ENCODE measurements at regions not wholly inside any gene's neighbourhood (a gene's known extent, or its start where the extent isn't known, plus 50 kb on each side); places are given as distances from the start of the nearest gene placed in this dataset.

DNA sequence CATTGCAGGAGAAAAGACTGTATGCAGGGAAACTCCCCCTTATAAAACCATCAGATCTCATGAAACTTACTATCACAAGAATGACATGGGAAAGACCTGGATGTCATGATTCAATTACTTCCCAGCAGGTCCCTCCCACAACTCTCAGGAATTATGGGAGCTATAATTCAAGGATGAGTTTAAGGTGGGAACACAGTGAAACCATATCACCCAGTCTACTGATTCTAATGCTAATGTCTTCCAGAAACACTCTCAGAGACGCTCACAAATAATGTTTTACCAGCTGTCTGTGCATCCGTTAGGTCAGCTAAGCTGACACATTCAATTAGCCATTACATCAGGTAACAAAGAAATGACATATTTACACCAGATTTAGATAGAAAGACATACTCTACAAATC lies 637.9 kb downstream of the NLGN4Y start:
- DNase-seq (ENCODE audit: low read depth): no peak

DNA sequence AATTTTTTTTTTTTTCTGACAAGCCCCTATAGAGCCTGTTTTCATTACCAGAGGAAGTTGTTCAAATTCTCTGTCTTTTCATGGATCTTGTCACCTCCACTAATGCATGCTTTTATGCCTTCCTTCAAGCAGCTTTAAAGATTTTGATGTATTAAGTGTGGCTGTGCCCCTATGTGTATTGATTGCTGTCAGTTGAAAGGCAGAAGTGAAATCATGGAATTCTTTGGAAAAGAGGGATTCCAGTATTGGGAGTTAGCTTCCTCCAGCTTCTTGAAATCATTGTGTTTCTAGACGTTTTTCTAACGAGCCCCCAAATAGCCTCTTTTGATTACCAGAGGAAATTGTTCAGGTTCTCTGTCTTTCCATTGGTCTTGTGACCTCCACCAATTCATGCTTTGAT lies 655.6 kb downstream of the NLGN4Y start:
- DNase-seq (ENCODE audit: low read depth): no peak

DNA sequence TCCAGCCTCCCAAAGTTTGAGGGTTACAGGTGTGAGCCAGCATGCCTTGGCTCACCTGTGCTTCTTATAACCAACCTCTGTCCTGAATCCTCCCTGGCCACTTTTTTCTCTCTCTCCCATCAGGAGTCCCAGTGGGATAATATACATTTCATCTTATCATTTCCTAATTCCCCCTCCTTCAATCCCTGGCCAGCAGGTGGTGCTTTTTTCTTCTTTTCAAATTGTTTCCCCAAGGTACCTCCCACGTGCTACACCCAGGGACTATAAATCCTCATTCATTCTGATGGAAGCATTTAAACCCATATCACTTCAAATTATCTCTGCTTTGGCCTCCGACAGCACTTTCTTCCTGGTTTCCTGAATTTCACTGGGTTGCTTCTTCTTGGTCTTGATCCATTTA lies 704.7 kb downstream of the NLGN4Y start:
- DNase-seq (ENCODE audit: low read depth): no peak

DNA sequence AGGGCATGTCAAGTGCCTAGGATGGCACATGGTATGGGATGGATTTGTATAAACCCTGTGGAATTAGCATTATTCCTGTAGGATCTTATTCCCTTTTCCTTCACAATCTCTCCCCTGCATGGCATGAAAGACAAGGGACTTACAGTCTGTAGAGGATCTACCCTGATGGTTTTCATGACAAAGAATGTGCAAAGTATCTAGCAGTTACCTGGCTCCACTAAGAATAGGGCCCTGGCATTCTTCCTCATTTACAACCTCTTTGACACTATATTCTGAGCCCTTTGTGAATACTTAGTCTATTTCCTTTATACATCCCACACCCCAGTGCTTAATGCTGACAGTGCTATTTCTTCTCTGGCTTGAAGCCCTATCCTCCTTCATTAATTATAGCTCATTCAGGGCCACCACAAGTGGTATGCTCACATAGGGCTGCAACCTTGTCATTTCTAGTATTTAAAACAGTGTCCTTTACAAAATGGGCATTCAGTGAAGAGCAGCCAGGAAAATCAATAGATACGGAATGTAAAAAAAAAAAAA lies 715.3 kb downstream of the NLGN4Y start:
- no peak for DNase-seq (ENCODE audit: low read depth)

DNA sequence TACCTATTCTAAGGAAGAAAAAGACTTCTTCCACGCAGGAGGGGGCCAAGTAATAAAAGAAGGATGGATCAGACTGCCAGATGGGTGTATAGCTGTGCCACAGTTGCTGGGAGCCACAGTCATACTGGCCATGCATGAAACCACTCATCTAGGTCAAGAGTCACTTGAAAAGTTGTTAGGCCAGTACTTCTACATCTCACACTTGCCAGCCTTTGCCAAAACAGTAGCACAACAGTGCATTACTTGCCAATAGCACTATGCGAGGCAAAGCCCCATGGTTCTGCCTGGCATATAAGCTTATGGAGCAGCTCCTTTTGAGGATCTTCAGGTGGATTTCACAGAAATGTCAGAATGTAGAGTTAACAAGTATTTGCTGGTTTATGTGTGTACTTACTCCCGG lies 735.0 kb downstream of the NLGN4Y start:
- DNase-seq (ENCODE audit: low read depth): no peak

DNA sequence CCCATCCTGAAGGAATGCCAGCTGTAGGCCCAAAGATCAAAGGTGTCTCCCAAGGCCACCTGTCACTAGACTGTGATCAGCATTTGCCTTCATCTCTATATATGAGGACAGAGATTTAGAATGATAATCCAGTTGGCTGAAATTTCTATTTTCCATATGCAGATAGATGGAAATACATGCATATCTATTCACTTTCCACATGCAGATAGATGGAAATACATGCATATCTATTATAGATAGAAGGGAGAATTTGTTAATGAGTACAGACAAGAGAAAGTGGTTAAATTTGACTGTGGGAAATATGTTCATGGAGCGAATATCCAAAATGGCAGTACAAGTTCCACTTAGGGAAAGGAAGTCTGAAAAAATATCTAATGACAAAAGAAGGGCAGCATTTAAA lies 762.2 kb downstream of the NLGN4Y start:
- DNase-seq (ENCODE audit: low read depth): no peak

DNA sequence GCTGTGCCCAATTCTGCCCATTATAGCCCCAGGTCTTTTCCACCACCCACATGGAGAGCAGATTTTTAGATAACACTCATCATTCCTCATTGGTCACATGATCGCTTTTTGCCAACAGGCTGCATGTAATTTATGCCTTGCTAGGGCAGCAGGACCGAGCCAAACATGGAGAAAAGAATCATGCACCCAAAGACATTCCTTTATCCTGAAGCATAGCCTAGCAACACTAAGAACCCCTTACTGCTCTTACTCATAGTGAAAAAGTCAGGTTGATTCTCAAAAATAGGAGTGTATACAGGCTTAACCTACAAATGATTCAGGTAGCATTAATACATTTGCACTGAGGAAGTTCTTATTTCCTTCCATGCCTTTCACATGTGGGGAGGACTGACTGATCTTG lies 765.5 kb downstream of the NLGN4Y start:
- DNase-seq (ENCODE audit: low read depth): no peak

DNA sequence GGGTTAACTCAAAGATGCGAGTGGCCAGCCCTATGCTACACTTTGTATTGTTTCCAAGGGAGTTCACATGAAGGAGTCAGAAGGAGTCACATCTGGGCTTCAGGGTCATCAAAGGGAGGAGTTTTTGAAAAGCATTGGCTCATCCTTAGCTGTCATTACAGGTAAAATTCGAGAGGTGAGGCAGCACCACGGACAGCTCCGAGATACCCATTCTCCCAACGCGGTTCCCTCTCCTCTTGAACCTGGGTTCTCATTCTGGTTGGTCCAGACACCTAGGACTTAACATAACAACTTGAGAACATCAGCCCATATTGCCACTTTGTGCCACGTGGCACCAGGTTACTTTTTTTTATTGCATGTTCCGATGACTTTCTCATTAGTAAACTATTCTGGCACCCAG lies 768.6 kb downstream of the NLGN4Y start:
- DNase-seq (ENCODE audit: low read depth): no peak

DNA sequence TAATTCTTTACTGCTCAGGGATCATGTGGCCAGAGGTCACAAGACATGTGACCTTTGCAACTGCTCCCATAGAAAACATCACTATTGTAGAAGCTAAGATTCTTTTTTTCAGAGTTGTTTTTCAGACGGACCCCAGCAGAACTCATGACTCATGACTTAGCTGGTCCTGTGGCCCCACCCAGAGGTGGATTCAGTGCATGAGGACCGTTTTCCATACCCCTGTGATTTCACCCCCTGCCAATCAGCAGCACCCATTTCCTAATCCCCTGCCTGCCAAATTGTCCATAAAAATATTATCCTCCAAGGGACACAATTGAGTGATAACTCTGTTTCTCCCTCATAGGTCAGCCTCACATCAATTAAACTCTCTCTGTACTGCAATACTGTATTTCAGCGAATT lies 777.5 kb downstream of the NLGN4Y start:
- DNase-seq (ENCODE audit: low read depth): no peak

DNA sequence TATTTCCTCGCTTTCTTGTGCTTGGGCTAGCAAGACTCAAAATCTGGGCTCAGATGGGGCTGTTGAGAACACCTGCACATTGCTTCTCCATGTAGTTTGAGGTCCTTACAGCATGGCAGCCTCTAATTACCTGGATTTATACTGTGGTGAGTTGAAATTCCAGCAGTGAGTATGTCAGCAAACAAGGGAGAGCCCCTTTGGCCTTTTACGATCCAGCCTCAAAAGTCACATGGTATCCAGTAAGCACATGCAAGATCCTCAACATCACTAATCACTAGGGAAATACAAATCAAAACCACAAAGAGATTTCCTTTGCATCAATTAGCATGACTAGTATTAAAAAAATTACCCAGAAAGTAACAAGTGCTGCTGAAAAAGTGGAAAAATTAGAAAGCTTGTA lies 787.8 kb downstream of the NLGN4Y start:
- no peak for DNase-seq (ENCODE audit: low read depth)

DNA sequence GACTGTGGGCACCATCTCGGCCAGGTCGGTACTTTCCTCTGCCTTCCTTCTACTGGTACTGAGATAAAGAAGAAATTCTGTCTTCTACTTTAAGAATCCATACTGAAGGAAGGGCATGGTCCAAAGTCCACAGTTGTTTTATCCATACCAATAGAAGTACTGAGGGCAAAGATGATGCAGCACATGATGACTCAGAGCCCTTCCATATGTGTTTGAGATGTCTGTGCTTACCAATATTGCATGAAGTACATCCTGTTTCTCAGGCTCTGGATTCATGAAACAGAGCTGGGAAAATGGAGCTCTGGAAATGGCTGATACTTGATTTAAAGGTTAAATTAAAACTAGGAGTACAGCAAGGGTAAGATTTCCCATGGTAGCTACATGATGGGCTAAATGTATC lies 799.9 kb downstream of the NLGN4Y start:
- no peak for DNase-seq (ENCODE audit: low read depth)

DNA sequence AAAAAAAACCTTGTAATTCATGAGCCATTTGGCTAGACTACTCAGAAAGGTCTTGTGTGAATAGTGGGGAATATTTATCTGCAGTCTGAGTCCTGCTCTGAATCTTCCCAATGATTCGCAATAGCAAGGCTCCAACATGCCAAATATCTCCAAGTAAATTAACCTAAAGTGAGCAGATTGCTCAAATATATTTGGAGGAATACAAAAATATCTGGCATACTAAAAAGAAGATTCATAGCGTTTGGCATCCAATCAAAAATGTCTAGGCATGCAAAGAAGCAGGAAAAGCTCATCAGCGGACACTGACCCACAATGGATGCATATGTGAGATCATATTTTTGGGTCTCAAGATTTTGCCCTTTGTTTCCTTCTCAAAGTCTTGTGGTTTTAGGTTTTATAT lies 800.9 kb downstream of the NLGN4Y start:
- DNase-seq (ENCODE audit: low read depth): no peak

DNA sequence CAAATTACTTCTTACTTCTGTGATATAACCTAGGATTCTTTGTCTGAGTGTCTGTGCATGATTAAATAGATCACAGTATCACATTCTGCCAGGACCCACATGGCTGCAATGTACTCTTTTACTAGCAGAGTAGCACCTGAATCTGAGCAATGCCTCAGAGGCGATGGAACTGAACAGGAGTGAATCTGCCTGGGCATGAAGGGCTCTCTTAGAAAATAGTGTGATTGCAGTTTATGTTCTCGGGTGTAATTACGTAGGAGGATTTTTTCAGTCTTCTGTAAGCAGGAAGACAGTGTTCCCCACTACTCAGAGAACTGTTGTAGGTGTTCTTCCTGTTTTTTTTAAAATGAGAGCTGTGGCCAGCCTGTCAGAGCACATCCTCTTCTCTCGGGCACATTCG lies 802.3 kb downstream of the NLGN4Y start:
- DNase-seq (ENCODE audit: low read depth): no peak

DNA sequence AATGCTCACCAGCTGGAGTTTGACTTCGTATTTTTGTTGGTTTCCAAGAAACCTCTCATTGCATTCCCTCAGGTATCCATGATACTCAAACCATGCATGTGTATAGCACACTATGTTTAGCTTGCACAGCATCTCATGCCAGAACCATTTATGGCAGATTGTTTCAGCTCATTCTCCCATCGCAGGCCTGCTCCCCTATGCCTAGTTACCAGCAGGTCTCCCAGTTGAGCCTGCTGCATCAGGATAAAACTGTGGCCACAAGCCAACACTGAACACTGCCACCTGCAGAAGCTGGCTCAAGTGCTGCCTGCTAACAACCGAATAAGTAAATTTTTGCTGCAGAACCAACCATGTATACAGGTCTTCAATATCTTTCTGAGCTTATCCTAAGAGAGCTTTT lies 804.5 kb downstream of the NLGN4Y start:
- no peak for DNase-seq (ENCODE audit: low read depth)

DNA sequence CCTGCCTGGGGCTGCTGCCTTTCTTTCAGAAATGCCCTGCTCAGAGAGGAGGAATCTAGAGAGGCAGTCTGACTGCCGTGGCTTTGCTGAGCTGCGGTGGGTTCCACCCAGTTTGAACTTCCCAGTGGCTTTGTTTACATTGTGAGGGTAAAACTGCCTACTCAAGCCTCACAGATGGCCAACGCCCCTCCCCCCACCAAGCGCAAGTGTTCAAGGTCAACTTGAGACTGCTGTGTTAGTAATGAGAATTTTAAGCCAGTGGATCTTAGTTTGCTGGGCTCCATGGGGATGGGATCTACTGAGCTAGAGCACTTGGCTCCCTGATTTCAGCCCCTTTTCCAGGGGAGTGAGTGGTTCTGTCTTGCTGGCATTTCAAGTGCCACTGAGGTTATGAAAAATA lies 819.2 kb downstream of the NLGN4Y start:
- DNase-seq (ENCODE audit: low read depth): no peak

DNA sequence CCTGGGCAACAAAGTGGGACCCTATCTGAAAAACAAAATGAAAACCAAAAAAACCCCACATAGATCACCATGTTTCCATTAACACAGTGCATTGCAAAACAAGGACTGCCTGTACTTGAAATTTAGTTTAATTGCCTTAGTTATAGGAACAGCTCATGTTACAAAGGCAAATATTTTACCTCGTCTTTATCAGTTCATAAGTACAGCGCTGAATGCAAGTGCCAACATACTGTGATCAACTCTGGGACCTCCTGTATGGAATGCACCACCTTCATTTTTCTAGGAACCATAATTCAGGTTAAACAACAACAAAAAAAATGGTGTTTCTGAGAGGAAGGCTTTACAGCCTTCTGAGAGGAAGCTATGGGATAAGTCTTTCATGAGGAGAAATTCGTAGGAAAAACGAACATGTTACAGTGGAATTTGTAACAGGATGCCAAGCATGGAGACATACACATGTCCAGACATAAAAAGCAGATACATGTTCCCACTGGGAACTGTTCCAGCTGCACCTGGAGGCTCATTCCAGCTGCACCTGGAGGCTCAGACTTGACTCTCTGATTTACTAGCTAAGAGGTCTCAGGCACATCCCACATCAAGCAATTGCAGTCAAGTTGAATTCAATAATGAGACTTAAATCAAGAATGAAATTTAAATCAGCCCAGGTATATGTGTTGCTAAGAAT lies 821.3 kb downstream of the NLGN4Y start:
- DNase-seq (ENCODE audit: low read depth): no peak

DNA sequence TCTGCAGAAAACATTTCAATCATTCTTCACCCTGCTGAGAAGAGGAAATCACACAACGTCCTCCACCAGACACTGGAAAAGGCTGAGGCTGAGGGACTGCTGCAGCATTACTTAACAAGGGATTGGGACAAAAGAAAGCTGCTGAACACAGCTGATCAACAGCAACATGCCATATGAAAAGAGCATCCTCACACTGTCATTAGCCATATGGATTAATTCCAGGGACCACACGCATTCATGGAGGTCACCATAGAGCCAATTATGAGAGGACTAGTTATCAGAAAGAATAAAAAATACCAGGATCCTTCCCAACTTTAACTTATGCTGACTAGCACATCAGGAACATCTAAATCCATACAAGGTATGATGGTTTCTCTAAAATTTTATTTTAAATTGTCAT lies 825.0 kb downstream of the NLGN4Y start:
- no peak for DNase-seq (ENCODE audit: low read depth)

DNA sequence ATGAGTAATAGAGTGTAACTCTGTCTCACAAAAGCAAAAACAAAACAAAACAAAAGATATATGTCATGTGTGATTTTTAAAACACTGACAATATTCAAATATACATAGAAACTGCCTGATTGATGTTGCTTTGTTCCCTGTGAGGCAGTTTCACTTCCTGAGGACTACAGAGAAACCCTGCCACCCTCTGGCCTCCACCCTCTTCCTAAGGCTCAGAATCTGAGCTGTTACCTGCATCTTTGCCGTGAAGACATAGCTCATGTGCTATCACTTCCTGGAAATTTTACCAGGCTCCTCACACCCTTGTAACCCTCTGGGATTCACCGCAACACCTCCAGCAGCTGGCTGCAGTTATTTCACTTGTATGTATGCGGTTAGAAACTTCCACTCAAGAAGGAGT lies 831.0 kb downstream of the NLGN4Y start:
- DNase-seq (ENCODE audit: low read depth): no peak

DNA sequence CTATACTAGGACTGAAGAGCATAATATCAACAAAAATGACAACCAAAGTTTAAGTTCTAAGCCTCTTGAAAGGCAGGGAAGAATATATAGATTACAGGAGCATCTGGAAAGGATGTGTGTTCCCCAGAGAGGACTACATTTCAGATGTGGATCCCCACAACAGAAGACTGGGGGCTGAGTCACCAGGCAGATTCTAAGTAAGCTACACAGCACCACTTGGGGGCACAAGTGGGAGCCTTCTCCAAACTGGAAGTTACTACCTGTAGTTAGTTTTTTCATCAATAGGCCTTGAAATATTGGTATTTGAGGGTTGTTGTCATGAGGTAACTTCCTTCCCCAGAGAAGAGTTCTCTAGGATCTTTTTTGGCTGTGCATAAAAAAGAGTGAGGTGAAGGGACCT lies 836.1 kb downstream of the NLGN4Y start:
- no peak for DNase-seq (ENCODE audit: low read depth)

DNA sequence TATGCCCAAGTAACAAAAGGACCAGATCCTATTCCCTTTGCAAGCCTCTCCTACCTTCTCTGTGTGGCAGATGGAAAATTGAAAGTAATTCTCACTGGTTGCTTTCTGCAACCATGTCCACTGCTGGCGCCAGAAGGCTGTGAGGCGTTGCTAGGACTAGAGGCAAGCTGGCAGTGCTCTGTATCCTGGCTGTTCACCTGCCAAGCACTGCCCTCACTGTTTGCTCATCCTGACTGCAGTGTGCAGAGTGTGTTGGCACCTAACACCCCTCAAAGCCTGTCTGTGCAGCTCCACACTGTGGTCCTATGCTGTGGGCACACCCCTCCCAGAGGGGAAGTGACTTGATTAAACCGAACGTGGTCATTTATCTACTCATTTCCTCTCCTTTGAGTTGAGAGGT lies 840.7 kb downstream of the NLGN4Y start:
- no peak for DNase-seq (ENCODE audit: low read depth)

DNA sequence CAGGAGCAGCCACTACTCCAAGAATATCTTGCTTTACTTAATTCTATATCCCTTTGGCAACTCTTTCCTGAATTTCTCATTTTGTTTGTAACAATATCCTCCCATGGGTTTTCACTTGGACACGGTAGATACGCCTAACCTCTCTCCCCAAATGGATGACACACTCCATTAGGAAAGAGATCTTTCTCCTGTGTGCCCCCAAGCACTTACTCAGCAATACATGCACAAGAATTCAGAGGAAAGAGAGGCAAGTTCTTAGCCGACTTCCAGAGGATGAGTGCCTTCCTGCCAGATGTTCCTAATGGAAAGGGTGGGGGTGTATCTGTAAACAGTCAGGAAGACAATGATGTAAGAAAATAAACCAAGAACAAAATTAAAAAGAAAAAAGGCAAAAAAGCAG lies 844.5 kb downstream of the NLGN4Y start:
- no peak for DNase-seq (ENCODE audit: low read depth)

DNA sequence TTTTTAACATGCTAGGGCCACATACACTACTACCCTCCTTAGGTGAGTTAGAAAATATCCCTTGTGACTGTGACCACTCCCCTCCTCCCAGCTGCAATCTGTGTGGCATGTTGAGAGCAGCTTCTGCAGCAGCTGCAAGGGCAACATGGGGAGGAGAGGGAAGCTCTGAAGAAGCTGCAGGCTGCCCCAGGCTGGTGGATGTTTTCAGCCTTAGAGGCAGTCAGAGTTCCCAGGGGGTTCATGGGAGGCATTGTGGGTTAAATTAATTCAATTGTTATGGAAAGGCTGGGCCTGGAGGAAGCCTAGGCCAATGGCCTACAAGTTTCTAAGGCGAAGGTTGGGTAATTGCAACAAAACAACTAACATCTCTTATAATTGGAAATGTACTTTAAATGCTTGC lies 860.8 kb downstream of the NLGN4Y start:
- DNase-seq (ENCODE audit: low read depth): no peak

DNA sequence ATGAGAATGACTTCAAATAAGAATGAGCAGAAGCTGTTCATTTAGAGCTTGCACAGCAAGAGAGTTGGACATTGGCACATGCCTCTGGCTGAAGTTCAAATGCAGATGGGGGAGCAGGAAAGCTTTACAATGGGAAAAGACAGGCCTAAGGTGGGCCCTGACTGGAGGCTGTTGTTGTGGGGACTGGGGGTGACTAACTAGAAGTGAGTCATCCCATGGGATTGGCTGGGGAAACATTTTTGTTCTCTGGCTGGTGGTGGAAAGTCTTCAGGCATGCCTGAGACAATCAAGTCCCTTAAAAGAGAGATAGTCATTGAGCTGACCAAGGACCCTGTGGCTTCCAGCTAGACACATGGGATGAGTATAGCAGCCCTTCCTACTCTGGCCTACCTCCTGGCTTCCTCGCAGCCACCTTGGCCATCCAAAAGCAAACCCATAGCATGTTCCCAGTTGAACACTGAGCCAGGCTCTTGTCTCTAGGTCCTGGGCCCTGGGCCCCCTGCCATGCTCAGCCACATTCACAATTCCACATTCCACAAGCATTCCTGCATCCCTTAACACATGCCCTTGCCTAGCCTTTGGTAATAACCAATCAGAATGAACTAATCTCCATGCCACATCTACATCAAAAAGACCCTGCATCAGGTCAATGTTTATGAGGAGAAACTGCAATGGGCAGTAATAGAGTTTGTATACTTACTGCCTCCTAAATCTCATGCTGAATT lies 873.4 kb downstream of the NLGN4Y start:
- no peak for DNase-seq (ENCODE audit: low read depth)

DNA sequence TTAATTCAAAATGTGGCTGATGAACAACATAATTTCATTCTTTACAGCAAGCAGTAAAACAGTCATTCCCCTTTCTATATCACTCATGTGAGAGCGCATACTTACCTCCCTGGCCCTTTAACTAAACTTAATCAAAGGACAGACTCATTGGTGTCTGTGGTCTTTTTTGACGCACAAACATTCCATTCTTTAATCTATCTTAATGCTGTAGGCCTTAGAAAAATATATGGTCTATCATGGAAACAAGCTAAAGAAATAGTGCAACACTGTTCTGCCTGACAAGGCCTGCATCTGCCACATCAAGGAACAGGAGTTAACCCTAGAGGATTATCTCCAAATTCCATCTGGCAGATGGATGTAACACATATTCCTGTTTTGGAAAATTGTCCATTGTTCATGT lies 878.1 kb downstream of the NLGN4Y start:
- DNase-seq (ENCODE audit: low read depth): no peak
